NCI-H1105 (cell line): ENCODE measurements at regions not wholly inside any gene's neighbourhood (a gene's known extent, or its start where the extent isn't known, plus 50 kb on each side); places are given as distances from the start of the nearest gene placed in this dataset.
"Not testable (repeated sequence)": the region's sequence is repeated elsewhere in the genome, so short reads cannot be mapped to it uniquely, and the experiment has no call there.

Source experiments
- DNase-seq: peaks from one replicate; lab custom pipeline; 2025; lab: John Stamatoyannopoulos, UW

GRCh38 chr6:103167345-103168071 is 1692.2 kb downstream of the HACE1 start:
- no peak for DNase-seq

- DNase-seq: no peak
Observed at GRCh38 chr6:103154779-103155572, 1704.7 kb downstream of the HACE1 start.

GRCh38 chr6:103153016-103153415 is 1706.7 kb downstream of the HACE1 start:
- no peak for DNase-seq

- DNase-seq: no peak
Observed at GRCh38 chr6:103142902-103143301, 1716.8 kb downstream of the HACE1 start.

DNA sequence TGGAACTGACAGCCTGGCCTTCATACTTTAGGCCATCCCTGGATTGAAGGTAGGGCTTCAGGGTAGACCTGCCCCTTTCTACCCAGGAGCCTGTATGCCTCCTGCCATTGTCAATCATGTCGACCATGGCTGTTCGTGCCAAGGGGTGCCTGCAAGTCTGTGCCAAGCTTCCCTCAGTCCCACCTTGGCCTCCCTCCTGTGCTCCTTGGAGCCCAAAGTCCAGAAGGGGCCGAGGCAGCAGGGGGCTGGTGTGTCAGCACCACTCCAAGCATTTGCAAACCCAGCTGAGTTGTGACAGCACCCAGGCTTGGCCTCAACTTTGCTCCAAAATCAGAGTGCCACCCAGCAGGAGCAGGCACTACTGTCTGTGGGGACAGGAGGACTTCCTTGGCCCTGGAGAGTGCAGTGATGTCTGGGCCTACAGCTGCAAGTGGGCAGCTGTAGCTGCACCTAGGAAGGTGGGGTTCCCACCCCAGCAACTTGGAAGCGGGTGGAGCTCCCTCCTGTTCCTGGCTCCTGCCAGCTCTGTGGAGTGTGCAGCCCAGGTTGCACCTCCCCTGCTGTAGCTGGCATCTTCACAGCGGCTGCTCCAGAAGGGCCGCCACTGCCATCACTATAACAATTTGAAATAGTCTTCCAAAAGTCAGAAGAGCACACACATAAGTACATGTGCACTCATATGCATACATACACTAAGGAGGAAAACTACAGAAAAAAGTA is 1719.3 kb downstream of the HACE1 start:
- DNase-seq: no peak

GRCh38 chr6:103139377-103139776 is 1720.3 kb downstream of the HACE1 start:
- no peak for DNase-seq

- DNase-seq: no peak
Observed at GRCh38 chr6:103124471-103124870, 1731.0 kb downstream of the GRIK2 start.

DNA sequence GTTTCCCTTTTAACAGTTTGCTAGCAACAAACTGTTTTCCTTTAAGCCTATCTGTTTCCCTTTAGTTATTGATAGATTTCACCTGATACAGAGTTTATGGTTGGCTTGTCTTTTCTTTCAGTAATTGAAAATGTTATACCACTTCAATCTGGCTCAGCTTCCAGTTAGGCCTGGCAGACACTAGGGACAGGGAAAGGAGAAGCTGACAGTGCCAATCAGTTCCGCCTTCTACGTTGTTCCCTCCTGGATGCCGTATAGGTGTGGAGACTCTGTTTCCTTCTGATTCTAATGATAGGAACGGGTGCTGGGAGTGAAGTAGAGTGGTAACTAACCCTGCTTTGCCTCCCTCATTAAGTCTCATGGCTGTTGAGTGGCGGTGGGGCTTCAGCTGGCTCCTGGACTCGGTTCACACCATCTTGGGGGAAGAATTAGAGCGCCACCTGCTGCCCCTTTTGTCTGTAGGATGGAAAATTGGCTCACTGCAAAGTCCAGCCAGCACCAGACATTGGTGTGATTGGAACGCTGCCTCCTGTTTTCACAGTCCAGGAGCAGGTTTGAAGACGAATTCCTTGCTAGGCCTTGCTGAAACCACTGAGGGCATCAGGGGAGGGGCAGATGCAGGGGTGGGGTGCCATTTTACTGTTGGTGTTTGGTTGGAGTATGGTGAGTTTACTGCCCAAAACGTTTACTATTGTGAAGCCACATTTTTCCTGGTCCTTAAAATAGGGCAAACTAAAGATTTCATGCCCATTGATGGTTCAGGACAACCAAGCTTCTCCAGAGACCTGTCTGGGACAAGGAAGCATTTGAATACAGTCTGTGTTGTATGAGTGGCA is 1729.5 kb downstream of the GRIK2 start:
- peak; percentile 72 for DNase-seq

GRCh38 chr6:103119056-103119455 is 1725.5 kb downstream of the GRIK2 start:
- DNase-seq: no peak

- DNase-seq: no peak
Observed at GRCh38 chr6:103114582-103114981, 1721.1 kb downstream of the GRIK2 start.

GRCh38 chr6:103113416-103113815 is 1719.9 kb downstream of the GRIK2 start:
- no peak for DNase-seq

- no peak for DNase-seq
Observed at GRCh38 chr6:103107985-103108384, 1714.5 kb downstream of the GRIK2 start.

DNA sequence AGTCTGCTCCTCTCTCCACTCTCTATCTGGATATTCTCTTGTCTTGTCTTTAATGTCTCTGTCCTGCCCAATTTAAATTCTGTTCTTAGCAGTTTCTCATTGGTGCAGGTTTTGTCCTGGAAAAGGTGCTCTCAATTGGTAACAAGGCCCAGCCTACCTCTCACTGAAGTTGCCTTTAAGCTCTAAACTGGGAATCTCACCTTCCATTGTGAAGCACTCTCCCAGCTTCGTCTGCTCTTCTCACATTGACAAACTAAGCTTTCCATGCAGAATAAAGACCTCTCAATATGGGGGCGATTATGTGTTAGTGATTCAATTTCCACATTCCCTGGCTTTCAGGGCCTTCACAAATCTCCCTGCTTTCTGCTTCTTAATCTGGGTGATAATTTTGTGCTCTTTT is 1712.2 kb downstream of the GRIK2 start:
- DNase-seq: no peak

GRCh38 chr6:103101267-103101666 is 1707.8 kb downstream of the GRIK2 start:
- no peak for DNase-seq

DNA sequence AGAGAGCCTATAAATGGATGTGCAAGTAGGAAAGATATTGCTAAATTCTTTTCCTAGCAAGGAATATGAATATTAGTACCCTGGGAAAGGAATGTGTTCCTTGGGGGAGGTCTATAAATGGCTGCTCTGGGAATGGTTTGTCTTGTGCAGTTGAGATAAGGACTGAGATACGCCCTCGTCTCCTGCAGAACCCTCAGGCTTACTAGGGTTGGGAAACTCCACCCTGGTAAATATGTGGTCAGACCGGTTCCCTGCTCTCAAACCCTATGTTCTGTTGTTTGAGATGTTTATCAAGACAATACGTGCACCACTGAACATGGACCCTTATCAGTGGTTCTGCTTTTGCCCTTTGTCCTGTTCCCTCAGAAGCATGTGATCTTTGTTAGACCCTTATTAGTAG is 1698.9 kb downstream of the GRIK2 start:
- not testable (repeated sequence) for DNase-seq

- no peak for DNase-seq
Observed at GRCh38 chr6:103085801-103086200, 1692.3 kb downstream of the GRIK2 start.

- DNase-seq: no peak
Observed at GRCh38 chr6:103081876-103082630, 1688.5 kb downstream of the GRIK2 start.

GRCh38 chr6:103081126-103081525 is 1687.6 kb downstream of the GRIK2 start:
- DNase-seq: no peak

DNA sequence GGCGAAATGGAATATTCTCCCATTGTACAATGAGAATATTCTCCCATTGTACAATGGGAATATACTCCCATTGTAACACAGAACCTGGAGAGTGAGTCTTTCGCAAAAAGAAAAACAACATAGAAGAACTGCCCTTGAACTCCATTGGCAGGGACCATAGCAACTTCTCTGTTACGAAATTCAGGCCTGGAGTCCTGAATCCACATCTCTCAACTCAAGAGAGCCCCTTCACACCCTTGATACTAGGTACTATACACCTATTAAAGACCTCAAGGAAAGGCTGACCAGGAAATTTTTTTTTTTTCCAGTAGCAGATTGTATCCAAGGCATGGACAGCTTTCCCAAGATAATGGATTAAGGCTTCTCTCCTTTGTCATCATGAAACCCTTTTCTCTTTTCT is 1687.0 kb downstream of the GRIK2 start:
- DNase-seq: no peak

GRCh38 chr6:103079867-103080266 is 1686.4 kb downstream of the GRIK2 start:
- no peak for DNase-seq

DNA sequence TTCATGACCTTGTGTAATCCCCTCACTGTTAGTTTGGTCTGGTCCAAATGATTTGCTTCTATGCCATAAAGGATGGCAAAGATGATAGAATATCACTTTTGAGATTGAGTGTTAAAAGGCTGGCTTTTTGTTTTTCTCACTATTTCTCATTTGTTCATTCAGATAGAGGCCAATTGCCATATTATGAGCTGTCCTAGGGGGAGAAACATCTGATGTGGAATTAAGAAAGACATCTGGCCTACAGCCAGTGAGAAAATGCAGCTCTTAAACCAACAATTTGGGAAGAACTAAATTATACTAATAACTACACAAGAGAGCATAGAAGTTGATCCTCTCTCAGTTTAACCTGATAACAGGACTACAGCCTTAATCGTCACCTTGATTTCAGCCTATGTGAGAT is 1668.6 kb downstream of the GRIK2 start:
- no peak for DNase-seq
